Smooth muscle cell (in vitro differentiated cells): ENCODE measurements at regions not wholly inside any gene's neighbourhood (a gene's known extent, or its start where the extent isn't known, plus 50 kb on each side); places are given as distances from the start of the nearest gene placed in this dataset.

ENCODE experiments used
- DNase-seq: peaks from one replicate; lab custom pipeline; 2025; ENCODE audit not compliant: unreplicated experiment; lab: John Stamatoyannopoulos, UW
- H2AFZ ChIP-seq: fragments of 200-600 bp; sonication (generic); 2 replicates; pipeline ENCODE4 v1.6.0; 2016; ENCODE audit warnings: antibody characterized with exemption, low read depth, mild to moderate bottlenecking
- H3F3A ChIP-seq: fragments of 200-600 bp; sonication (generic); 2 replicates; pipeline ENCODE4 v1.6.0; 2017; ENCODE audit warnings: antibody characterized with exemption, low read depth
- H3K27ac ChIP-seq: fragments of 200-600 bp; sonication (generic); 2 replicates; pipeline ENCODE4 v1.5.1; 2016; ENCODE audit warnings: low read depth, mild to moderate bottlenecking
- H3K27me3 ChIP-seq: fragments of 200-600 bp; sonication (generic); 2 replicates; pipeline ENCODE4 v1.6.1; 2016; ENCODE audit warnings: low read depth, mild to moderate bottlenecking
- H3K36me3 ChIP-seq: fragments of 200-600 bp; sonication (generic); 2 replicates; pipeline ENCODE4 v1.5.1; 2016; ENCODE audit warnings: low read depth
- H3K4me1 ChIP-seq: fragments of 200-600 bp; sonication (generic); 2 replicates; pipeline ENCODE4 v1.5.1; 2016; ENCODE audit warnings: low read depth
- H3K4me2 ChIP-seq: fragments of 200-600 bp; sonication (generic); 2 replicates; pipeline ENCODE4 v1.6.0; 2016; ENCODE audit warnings: mild to moderate bottlenecking
- H3K4me3 ChIP-seq: fragments of 200-600 bp; sonication (generic); 2 replicates; pipeline ENCODE4 v1.5.1; 2016; ENCODE audit warnings: mild to moderate bottlenecking
- H3K79me2 ChIP-seq: fragments of 200-600 bp; sonication (generic); 2 replicates; pipeline ENCODE4 v1.6.0; 2016; ENCODE audit warnings: low read depth, mild to moderate bottlenecking
- H3K9ac ChIP-seq: fragments of 200-600 bp; sonication (generic); 2 replicates; pipeline ENCODE4 v1.6.0; 2016; ENCODE audit warnings: low read depth
- H3K9me3 ChIP-seq: fragments of 200-600 bp; sonication (generic); replicated peaks from 2 replicates; pipeline ENCODE4 v1.5.1; 2016; ENCODE audit warnings: low read depth
- H4K20me1 ChIP-seq: fragments of 200-600 bp; sonication (generic); 2 replicates; pipeline ENCODE4 v1.6.0; 2016; ENCODE audit warnings: low read depth
- CTCF ChIP-seq: fragments of 200-600 bp; sonication (generic); IDR thresholded peaks from 2 replicates; pipeline ENCODE4 v1.5.1; 2017; ENCODE audit warnings: borderline replicate concordance, mild to moderate bottlenecking, antibody characterized with exemption; ENCODE audit not compliant: insufficient read depth, poor library complexity, severe bottlenecking
- WGBS: methylation state at CpG from one replicate; pipeline ENCODE4 v1.1.7; 2016; ENCODE audit warnings: low lambda C conversion rate; 5-methylcytosine and 5-hydroxymethylcytosine counted together

GRCh38 chr7:68107261-68107660, 1110.6 kb downstream of the TYW1 start:
- Histone ChIP-seq H3K79me2 (no peaks in the 10 kb centered on the region), H3K27ac (no peak overlapping the region), H3K9me3 (no peaks in the 10 kb centered on the region), H3K4me3 (no peak overlapping the region), H3K9ac (no peak overlapping the region), H4K20me1 (no peaks in the 10 kb centered on the region), H2AFZ (no peak overlapping the region), H3K36me3 (no peaks in the 10 kb centered on the region), H3K4me1 (no peaks in the 10 kb centered on the region), H3K27me3 (no peaks in the 10 kb centered on the region), H3K4me2 (no peak overlapping the region), H3F3A (no peaks in the 10 kb centered on the region)
- 65% methylated on average over 11 of the region's 11 CpGs for WGBS
- DNase-seq: no peak
- TF ChIP-seq CTCF: no peak

GRCh38 chr7:68107968-68108367, 1111.3 kb downstream of the TYW1 start:
- no peak for DNase-seq
- Histone ChIP-seq H3K4me2 (no peak overlapping the region), H3K4me1 (no peaks in the 10 kb centered on the region), H3K36me3 (no peaks in the 10 kb centered on the region), H3K27me3 (no peaks in the 10 kb centered on the region), H4K20me1 (no peaks in the 10 kb centered on the region), H3K9ac (no peak overlapping the region), H3F3A (no peaks in the 10 kb centered on the region), H3K79me2 (no peaks in the 10 kb centered on the region), H3K4me3 (no peak overlapping the region), H3K27ac (no peak overlapping the region), H2AFZ (no peak overlapping the region), H3K9me3 (no peaks in the 10 kb centered on the region)
- TF ChIP-seq CTCF: no peak
- WGBS: 61% methylated on average over 2 of the region's 2 CpGs

GRCh38 chr7:68109299-68109698, 1112.7 kb downstream of the TYW1 start:
- H3K27ac ChIP-seq: no peak overlapping the region
- no peaks in the 10 kb centered on the region for H3K36me3 ChIP-seq
- no peaks in the 10 kb centered on the region for H3F3A ChIP-seq
- DNase-seq: no peak
- no peak overlapping the region for H2AFZ ChIP-seq
- no peak overlapping the region for H3K4me2 ChIP-seq
- H3K79me2 ChIP-seq: no peaks in the 10 kb centered on the region
- no peak overlapping the region for H3K4me3 ChIP-seq
- 82% methylated on average over 6 of the region's 6 CpGs for WGBS
- no peaks in the 10 kb centered on the region for H3K9me3 ChIP-seq
- no peaks in the 10 kb centered on the region for H3K4me1 ChIP-seq
- no peak overlapping the region for H3K9ac ChIP-seq
- H4K20me1 ChIP-seq: no peaks in the 10 kb centered on the region
- H3K27me3 ChIP-seq: no peaks in the 10 kb centered on the region
- no peak for TF ChIP-seq CTCF

- Histone ChIP-seq H3K27me3 (no peaks in the 10 kb centered on the region), H3K79me2 (no peaks in the 10 kb centered on the region), H2AFZ (no peak overlapping the region), H4K20me1 (no peaks in the 10 kb centered on the region), H3K4me3 (no peak overlapping the region), H3F3A (no peaks in the 10 kb centered on the region), H3K4me1 (no peaks in the 10 kb centered on the region), H3K9me3 (peaks cover 8% of the 10 kb centered on the region), H3K9ac (no peak overlapping the region), H3K4me2 (no peak overlapping the region), H3K27ac (no peak overlapping the region), H3K36me3 (no peaks in the 10 kb centered on the region)
- DNase-seq: no peak
- WGBS: 86% methylated on average over 5 of the region's 5 CpGs
- TF ChIP-seq CTCF: no peak
These were observed 1122.8 kb downstream of the TYW1 start for GRCh38 chr7:68119411-68119810.
